ENCODE measurements at regions not wholly inside any gene's neighbourhood (a gene's known extent, or its start where the extent isn't known, plus 50 kb on each side); places are given as distances from the start of the nearest gene placed in this dataset.

- POLR2A ChIA-PET (ENCODE audit: partially characterized antibody), result no interaction called here
- Histone ChIP-seq H4K8ac (ENCODE audit: extremely low read depth, insufficient read depth, low read length) (no peak overlapping the region), H3K56ac (replicated peaks; ENCODE audit: insufficient read length, low read depth, low read length) (no peak overlapping the region), H3K18ac (ENCODE audit: extremely low read depth, low read length) (no peak overlapping the region), H3K79me2 (ENCODE audit: control insufficient read depth in 1 of 2, insufficient read depth in 2 of 2, low read length in 2 of 2) (no peaks in the 10 kb centered on the region), H4K20me1 (replicated peaks in 1 of 2; ENCODE audit: control insufficient read depth in 1 of 2, insufficient read depth in 2 of 2, low read length in 2 of 2) (no peaks in the 10 kb centered on the region), H3K23me2 (ENCODE audit: low read depth, low read length) (no peaks in the 10 kb centered on the region), H2AFZ (ENCODE audit: low read length) (no peak overlapping the region), H3K23ac (ENCODE audit: insufficient read length) (no peak overlapping the region), H3K4me1 (replicated peaks in 1 of 4; ENCODE audit: control insufficient read depth in 3 of 4, insufficient read depth in 4 of 4, low read length in 3 of 4) (no peaks in the 10 kb centered on the region), H3K36me3 (ENCODE audit: control insufficient read depth in 2 of 4, insufficient read depth in 4 of 4, low read length in 3 of 4) (no peaks in the 10 kb centered on the region; a peak in 1 of 8 replicates), H3K4me2 (ENCODE audit: insufficient read depth in 1 of 2, low read depth in 2 of 2, low read length in 2 of 2) (no peak overlapping the region), H3K79me1 (ENCODE audit: low read depth, low read length) (no peaks in the 10 kb centered on the region), H2BK5ac (ENCODE audit: low read depth, low read length) (no peak overlapping the region), H3K14ac (ENCODE audit: insufficient read length) (no peak overlapping the region), H3K9me3 (ENCODE audit: insufficient read depth in 2 of 2, low read depth in 1 of 2, low read length in 1 of 2) (no peaks in the 10 kb centered on the region), H2BK20ac (ENCODE audit: low read length) (no peak overlapping the region), H3K4me3 (ENCODE audit: extremely low read depth in 1 of 4, insufficient read depth in 2 of 4, low read depth in 3 of 4, low read length in 4 of 4) (no peak overlapping the region), H2BK120ac (replicated peaks; ENCODE audit: low read depth, low read length) (no peak overlapping the region), H3K27me3 (replicated peaks in 1 of 4; ENCODE audit: control insufficient read depth in 3 of 4, extremely low read depth in 1 of 4, insufficient read depth in 3 of 4, low read length in 3 of 4) (no peaks in the 10 kb centered on the region), H3K27ac (ENCODE audit: low read depth, low read length) (no peak overlapping the region), H2BK15ac (ENCODE audit: low read length) (no peak overlapping the region), H2AK5ac (ENCODE audit: low read depth, low read length) (no peak overlapping the region), H2BK12ac (ENCODE audit: low read depth, low read length) (no peak overlapping the region), H3K4ac (replicated peaks; ENCODE audit: insufficient read length, low read depth, low read length) (no peak overlapping the region), H4K91ac (replicated peaks; ENCODE audit: insufficient read length, low read length) (no peak overlapping the region), H3K9ac (replicated peaks in 1 of 4; ENCODE audit: extremely low read depth in 1 of 4, low read depth in 3 of 4, low read length in 3 of 4) (no peak overlapping the region), H4K5ac (ENCODE audit: insufficient read length, low read depth, low read length) (no peak overlapping the region)
- DNase-seq (ENCODE audit: low read depth in 1 of 2, low spot score in 2 of 2), result no peak
- FAIRE-seq, result no peak
- WGBS, 2 experiments (ENCODE audit: extremely low coverage in 1 of 2, insufficient coverage in 1 of 2, insufficient read length in 1 of 2, insufficient replicate concordance in 2 of 2, low coverage in 1 of 2, low lambda C conversion rate in 2 of 2, missing lambda C conversion rate in 1 of 2), result 96% methylated on average over 2 of the region's 2 CpGs; no CpG with 5 or more reads in 1 of the 2 experiments
- CTCF ChIA-PET (ENCODE audit: partially characterized antibody), result no interaction called here
- TF ChIP-seq EZH2 (IDR thresholded peaks at IDR 0.05; ENCODE audit: low read depth, low read length, severe bottlenecking), result no peak
- TF ChIP-seq USF2 (IDR thresholded peaks at IDR 0.05; ENCODE audit: low read length), result no peak
- TF ChIP-seq EP300 (IDR thresholded peaks at IDR 0.05; ENCODE audit: borderline replicate concordance in 1 of 2, low read depth in 2 of 2, low read length in 2 of 2), result no peak
- TF ChIP-seq CREB1 (IDR thresholded peaks at IDR 0.05), result no peak
- no peak for TF ChIP-seq GABPA (IDR thresholded peaks at IDR 0.05; ENCODE audit: borderline replicate concordance, insufficient read depth, low read length)
- TF ChIP-seq KDM5A (IDR thresholded peaks at IDR 0.05; ENCODE audit: low read length), result no peak
- no peak for TF ChIP-seq TAF7 (optimal IDR thresholded peaks at IDR 0.05; ENCODE audit: borderline replicate concordance, low read depth, low read length)
- no peak for TF ChIP-seq POLR2AphosphoS5 (IDR thresholded peaks at IDR 0.05; ENCODE audit: low read depth, low read length)
- no peak for TF ChIP-seq SRF (IDR thresholded peaks at IDR 0.05; ENCODE audit: low read depth, low read length)
- no peak for TF ChIP-seq CTBP2 (IDR thresholded peaks at IDR 0.05; ENCODE audit: borderline replicate concordance, insufficient read depth, insufficient read length, low read length)
- no peak for TF ChIP-seq FOSL1 (IDR thresholded peaks at IDR 0.05; ENCODE audit: insufficient read depth, low read depth, low read length)
- TF ChIP-seq, protein P1, sequence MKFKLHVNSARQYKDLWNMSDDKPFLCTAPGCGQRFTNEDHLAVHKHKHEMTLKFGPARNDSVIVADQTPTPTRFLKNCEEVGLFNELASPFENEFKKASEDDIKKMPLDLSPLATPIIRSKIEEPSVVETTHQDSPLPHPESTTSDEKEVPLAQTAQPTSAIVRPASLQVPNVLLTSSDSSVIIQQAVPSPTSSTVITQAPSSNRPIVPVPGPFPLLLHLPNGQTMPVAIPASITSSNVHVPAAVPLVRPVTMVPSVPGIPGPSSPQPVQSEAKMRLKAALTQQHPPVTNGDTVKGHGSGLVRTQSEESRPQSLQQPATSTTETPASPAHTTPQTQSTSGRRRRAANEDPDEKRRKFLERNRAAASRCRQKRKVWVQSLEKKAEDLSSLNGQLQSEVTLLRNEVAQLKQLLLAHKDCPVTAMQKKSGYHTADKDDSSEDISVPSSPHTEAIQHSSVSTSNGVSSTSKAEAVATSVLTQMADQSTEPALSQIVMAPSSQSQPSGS (IDR thresholded peaks at IDR 0.05; ENCODE audit: low read length), result no peak
Measured at GRCh38 chr12:61862986-61863385, 397.2 kb upstream of the USP15 start.
